A673 (cell line): ENCODE measurements at regions not wholly inside any gene's neighbourhood (a gene's known extent, or its start where the extent isn't known, plus 50 kb on each side); places are given as distances from the start of the nearest gene placed in this dataset.

Source experiments
- BruUV-seq: library from RNA; stranded (reverse); fragments of 400-500 nt; replicated peaks from 2 replicates; lab custom pipeline; 2021; lab: Mats Ljungman, UMichigan
- CTCF ChIA-PET: fragments of 300-600 bp; sonication (Branson Sonifier 250); formaldehyde crosslinking; loops from one replicate; lab custom pipeline; 2022; ENCODE audit warnings: antibody characterized with exemption; lab: Charles Lee
- POLR2A ChIA-PET: fragments of 300-600 bp; sonication (Branson Sonifier 250); formaldehyde crosslinking; loops from one replicate; lab custom pipeline; 2022; ENCODE audit warnings: antibody characterized with exemption; ENCODE audit not compliant: low non-redundant PET; lab: Charles Lee
- DNase-seq: peaks from one replicate; pipeline ENCODE4 v3.0.0-alpha.2; 2015; ENCODE audit warnings: low spot score
- H3K27ac ChIP-seq: fragments of 200-600 bp; sonication (generic); 2 replicates; pipeline ENCODE4 v1.5.1; 2016; ENCODE audit warnings: mixed run types, low read depth, mild to moderate bottlenecking, mixed read lengths, antibody characterized with exemption, low read length; ENCODE audit not compliant: poor library complexity, severe bottlenecking
- H3K27me3 ChIP-seq: fragments of 200-600 bp; sonication (generic); replicated peaks from 2 replicates; pipeline ENCODE4 v1.6.1; 2017; ENCODE audit warnings: mixed run types, low read depth, mild to moderate bottlenecking, mixed read lengths, antibody characterized with exemption, low read length; ENCODE audit not compliant: insufficient read depth, poor library complexity
- H3K36me3 ChIP-seq: fragments of 200-600 bp; sonication (generic); 2 replicates; pipeline ENCODE4 v1.6.1; 2016; ENCODE audit warnings: mixed run types, mild to moderate bottlenecking, mixed read lengths, antibody characterized with exemption, low read length; ENCODE audit not compliant: insufficient read depth, poor library complexity, severe bottlenecking
- H3K4me1 ChIP-seq: fragments of 200-600 bp; sonication (generic); 2 replicates; pipeline ENCODE4 v1.6.1; 2017; ENCODE audit warnings: mixed run types, mild to moderate bottlenecking, mixed read lengths, antibody characterized with exemption, low read length; ENCODE audit not compliant: insufficient read depth, poor library complexity, severe bottlenecking
- H3K4me3 ChIP-seq: fragments of 200-600 bp; sonication (generic); 2 replicates; pipeline ENCODE4 v1.5.1; 2016; ENCODE audit warnings: low read depth, mixed run types, mild to moderate bottlenecking, mixed read lengths, low read length; ENCODE audit not compliant: poor library complexity, severe bottlenecking
- H3K9me3 ChIP-seq: fragments of 200-600 bp; sonication (generic); 2 replicates; pipeline ENCODE4 v1.6.1; 2016; ENCODE audit warnings: mixed run types, low read depth, mild to moderate bottlenecking, mixed read lengths, antibody characterized with exemption, low read length; ENCODE audit not compliant: poor library complexity, severe bottlenecking
- EZH2 ChIP-seq: fragments of 200-600 bp; sonication (generic); IDR thresholded peaks from 2 replicates; pipeline ENCODE4 v1.6.1; 2017; ENCODE audit warnings: borderline replicate concordance, low read depth, mild to moderate bottlenecking, mixed read lengths, antibody characterized with exemption, low read length; ENCODE audit not compliant: poor library complexity, severe bottlenecking
- intact Hi-C: fragments of 100-400 bp; cut with micrococcal nuclease; formaldehyde crosslinking; loops from one replicate; pipeline ENCODE4 v1.10.0; 2022; ENCODE audit not compliant: unreplicated experiment
- TF ChIP-seq, protein P1 (sequence below): fragments of 300-800, 200-600 bp; sonication (generic); conservative IDR thresholded peaks from 2 replicates; pipeline ENCODE4 v1.5.1; 2017; ENCODE audit warnings: low read depth, mild to moderate bottlenecking, antibody characterized with exemption, low read length, moderate library complexity, mixed read lengths

DNA sequence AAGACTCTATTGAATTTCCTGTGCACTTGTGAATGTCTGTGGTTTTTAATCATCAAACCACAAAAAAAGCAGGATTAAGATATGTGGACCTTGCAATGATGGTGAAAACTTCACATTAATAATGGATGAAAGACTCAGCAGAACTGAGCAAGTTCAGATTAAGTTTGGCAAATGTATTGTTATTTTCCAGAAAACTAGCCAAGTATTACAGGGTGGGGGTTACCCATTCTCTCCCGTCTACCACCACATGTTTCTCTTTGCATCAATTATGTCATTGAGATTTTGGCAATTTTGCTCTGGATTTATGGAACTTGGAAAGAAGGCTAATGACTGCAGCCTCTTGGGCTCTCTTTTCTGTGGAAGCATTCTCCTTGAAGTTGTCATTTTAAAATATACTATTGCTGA lies 577.1 kb downstream of the ANKRD50 start:
- Histone ChIP-seq H3K4me1 (no peaks in the 10 kb centered on the region), H3K36me3 (no peaks in the 10 kb centered on the region), H3K9me3 (peaks cover 4% of the 10 kb centered on the region), H3K27ac (no peak overlapping the region), H3K27me3 (no peaks in the 10 kb centered on the region), H3K4me3 (no peak overlapping the region)
- intact Hi-C loops = no loop called here
- ChIA-PET CTCF (no interaction called here), POLR2A (no interaction called here)
- DNase-seq = peak; percentile 14
- TF ChIP-seq EZH2 = no peak
- TF ChIP-seq, protein P1, sequence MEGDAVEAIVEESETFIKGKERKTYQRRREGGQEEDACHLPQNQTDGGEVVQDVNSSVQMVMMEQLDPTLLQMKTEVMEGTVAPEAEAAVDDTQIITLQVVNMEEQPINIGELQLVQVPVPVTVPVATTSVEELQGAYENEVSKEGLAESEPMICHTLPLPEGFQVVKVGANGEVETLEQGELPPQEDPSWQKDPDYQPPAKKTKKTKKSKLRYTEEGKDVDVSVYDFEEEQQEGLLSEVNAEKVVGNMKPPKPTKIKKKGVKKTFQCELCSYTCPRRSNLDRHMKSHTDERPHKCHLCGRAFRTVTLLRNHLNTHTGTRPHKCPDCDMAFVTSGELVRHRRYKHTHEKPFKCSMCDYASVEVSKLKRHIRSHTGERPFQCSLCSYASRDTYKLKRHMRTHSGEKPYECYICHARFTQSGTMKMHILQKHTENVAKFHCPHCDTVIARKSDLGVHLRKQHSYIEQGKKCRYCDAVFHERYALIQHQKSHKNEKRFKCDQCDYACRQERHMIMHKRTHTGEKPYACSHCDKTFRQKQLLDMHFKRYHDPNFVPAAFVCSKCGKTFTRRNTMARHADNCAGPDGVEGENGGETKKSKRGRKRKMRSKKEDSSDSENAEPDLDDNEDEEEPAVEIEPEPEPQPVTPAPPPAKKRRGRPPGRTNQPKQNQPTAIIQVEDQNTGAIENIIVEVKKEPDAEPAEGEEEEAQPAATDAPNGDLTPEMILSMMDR = no peak
- BruUV-seq = no TSS peak

- Histone ChIP-seq H3K27me3 (no peaks in the 10 kb centered on the region), H3K4me1 (no peaks in the 10 kb centered on the region), H3K9me3 (no peaks in the 10 kb centered on the region), H3K4me3 (no peak overlapping the region), H3K36me3 (no peaks in the 10 kb centered on the region), H3K27ac (no peak overlapping the region)
- ChIA-PET CTCF (no interaction called here), POLR2A (interaction anchor here (0.6 kb wide), 1 partner anchor 113 kb away, joined by 3 read pairs; no protein-coding TSS in a partner anchor)
- intact Hi-C loops = no loop called here
- TF ChIP-seq EZH2 = no peak
- TF ChIP-seq, protein P1 = no peak
- no peak for DNase-seq
- BruUV-seq = no TSS peak
Observed at GRCh38 chr4:124139044-124139443, 573.5 kb downstream of the ANKRD50 start.

DNA sequence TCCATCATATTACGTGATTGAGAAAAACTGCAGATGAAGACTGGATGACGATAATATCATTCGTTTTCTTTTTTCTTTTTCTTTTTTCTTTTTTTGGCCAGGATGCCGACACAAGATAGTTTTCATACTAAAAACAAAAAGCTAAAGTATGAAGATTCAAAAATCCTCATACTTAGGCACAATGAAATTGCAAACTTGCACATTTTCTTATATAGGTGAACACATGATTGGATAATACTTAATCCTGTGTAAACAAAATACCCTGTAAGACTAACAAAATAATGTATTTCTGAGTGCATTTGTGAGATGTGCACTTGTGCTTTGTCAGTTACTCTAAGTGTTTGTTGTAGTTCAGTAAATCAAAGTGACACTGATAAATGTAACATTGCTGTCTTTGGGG lies 568.9 kb downstream of the ANKRD50 start:
- TF ChIP-seq, protein P1 = no peak
- TF ChIP-seq EZH2 = no peak
- no peak overlapping the region for H3K4me3 ChIP-seq
- ChIA-PET POLR2A (no interaction called here), CTCF (no interaction called here)
- no peaks in the 10 kb centered on the region for H3K4me1 ChIP-seq
- intact Hi-C loops = no loop called here
- no peaks in the 10 kb centered on the region for H3K36me3 ChIP-seq
- no peak for DNase-seq
- H3K27ac ChIP-seq = no peak overlapping the region
- no peaks in the 10 kb centered on the region for H3K27me3 ChIP-seq
- no peaks in the 10 kb centered on the region for H3K9me3 ChIP-seq
- no TSS peak for BruUV-seq
